GM19043 (cell line): ENCODE measurements at regions not wholly inside any gene's neighbourhood (a gene's known extent, or its start where the extent isn't known, plus 50 kb on each side); places are given as distances from the start of the nearest gene placed in this dataset.

Experiments
- ATAC-seq: cut with Tn5 transposase; IDR thresholded peaks from one replicate; pipeline ENCODE4 v1.9.1; 2021; ENCODE audit warnings: low read depth; ENCODE audit not compliant: unreplicated experiment

DNA sequence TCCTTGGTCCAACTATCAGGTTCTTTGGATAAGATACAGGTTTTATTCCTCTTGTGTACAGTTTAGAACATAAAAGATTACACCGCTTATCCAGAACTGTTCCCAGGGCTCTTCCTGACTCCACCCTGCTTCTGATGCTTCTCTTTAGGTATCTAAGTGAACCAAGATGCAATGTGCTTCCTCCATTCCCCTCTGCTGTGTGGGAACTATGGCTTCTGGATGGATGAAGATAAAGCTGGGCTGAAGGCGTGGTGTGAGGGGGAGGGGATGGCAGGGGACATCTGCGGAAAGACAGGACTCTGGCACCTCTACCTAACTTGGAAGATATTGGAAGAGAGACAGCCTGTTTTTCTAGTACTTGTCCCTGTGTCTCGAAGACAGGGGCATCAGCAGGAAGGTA, 209.9 kb upstream of the TBX20 start:
- no peak for ATAC-seq

- ATAC-seq: no peak
Observed at GRCh38 chr7:35463176-35463700, 209.3 kb upstream of the TBX20 start.

- no peak for ATAC-seq
Observed at GRCh38 chr7:35454575-35455385, 200.9 kb upstream of the TBX20 start.

DNA sequence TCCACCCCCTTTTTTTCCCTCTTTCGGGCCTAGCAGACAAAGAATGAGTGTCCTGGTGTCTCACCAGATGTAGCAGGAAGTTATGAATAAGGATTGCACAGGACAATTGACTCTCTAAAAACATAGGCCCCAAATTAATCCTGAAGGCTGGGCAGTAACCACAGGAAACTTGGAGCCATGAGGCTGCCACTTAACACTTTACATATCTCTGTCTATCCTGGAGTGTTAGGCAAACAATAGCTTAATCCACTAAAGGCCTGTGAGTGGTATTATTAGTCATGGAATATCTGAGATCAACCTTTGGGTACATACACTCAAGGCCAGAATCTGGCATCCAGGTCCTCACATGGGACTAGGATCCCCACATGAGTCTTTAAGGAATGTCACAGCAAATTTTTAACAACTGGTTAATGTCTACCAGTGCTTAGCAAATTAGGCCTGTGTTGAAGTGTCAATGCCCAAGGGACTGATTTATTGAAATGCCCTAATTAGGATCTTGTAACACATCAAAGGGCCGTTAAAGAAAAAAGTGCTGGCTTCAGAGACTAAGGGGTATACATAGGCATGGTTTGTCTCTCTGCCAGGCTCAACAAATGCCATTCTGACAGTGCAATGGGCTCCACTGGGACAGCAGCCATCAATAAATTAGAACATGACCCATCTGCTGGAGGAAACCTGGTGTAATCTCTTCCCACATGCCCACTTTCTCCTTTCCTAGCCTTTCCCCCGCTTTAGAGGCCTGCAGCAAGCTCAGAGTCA, 196.7 kb upstream of the TBX20 start:
- no peak for ATAC-seq

DNA sequence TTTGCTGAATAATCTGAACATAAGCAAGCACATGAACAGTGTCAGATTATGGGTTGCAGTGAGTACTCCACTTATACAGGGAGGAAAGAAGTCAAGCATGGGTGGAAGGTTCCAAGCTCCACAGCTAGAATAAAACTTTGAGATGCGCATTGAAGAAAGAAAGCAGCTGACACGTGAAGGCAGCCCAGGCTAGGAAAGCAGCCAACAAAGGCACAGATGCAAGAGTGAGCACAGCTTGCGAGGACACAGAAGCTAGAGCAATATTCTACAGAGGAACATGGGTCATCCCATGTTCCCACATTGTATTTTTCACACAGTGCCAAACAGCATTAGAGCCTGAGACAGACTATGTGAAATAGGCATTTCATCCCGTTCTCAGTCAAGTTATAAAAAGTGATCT, 194.6 kb upstream of the TBX20 start:
- no peak for ATAC-seq

- ATAC-seq: no peak
Observed at GRCh38 chr7:35446091-35446490, 192.2 kb upstream of the TBX20 start.

DNA sequence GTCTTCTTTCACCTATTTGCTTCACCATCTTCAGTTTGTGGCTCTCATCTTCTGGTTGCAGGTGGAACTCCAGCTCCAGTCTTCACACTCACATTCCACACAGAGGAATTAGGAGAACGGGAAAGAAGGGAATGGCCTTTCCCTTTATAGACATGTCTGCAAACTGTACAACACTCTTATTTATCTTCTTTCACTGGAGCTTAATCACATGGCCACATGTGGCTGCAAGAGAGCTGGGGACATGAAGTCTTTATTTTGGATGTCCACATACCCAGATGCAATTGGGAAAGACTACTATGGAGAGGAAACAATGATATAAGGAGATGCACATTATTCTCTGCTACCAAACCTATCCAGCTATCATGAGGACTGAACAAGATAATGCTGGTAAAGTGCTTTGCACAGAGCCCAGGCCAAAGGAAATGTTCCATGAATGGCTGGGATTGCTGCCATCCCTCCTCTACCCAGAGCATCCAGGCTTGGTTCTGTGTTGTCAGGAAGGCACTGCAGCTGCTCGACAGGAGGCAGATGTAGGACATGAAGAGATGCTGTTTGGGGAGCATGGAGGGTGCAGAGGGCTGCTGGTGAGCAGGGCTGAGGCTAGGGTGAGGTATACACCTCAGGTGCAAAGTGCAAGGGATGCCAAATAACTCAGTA, 183.8 kb upstream of the TBX20 start:
- no peak for ATAC-seq

DNA sequence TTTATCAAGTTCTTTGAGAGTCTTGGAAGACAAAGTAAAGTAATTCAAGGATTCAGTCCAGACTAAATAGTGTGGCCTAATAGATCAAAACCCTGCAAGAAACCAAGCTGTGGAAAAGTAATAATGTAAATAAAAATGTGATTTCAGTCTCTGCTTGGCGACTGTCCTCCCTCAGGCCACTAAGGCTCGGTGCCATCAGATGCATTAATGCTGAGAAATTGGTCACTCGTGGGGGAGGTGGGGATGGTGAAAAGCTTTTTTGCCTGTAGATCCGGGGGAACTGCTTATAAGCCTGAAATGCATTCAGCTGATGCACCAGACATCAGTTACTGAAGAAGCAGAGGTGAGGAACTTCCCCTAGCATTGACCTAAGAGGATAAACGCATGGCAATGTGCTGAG, 182.6 kb upstream of the TBX20 start:
- ATAC-seq: no peak

- ATAC-seq: no peak
Observed at GRCh38 chr7:35430547-35431153, 176.8 kb upstream of the TBX20 start.

DNA sequence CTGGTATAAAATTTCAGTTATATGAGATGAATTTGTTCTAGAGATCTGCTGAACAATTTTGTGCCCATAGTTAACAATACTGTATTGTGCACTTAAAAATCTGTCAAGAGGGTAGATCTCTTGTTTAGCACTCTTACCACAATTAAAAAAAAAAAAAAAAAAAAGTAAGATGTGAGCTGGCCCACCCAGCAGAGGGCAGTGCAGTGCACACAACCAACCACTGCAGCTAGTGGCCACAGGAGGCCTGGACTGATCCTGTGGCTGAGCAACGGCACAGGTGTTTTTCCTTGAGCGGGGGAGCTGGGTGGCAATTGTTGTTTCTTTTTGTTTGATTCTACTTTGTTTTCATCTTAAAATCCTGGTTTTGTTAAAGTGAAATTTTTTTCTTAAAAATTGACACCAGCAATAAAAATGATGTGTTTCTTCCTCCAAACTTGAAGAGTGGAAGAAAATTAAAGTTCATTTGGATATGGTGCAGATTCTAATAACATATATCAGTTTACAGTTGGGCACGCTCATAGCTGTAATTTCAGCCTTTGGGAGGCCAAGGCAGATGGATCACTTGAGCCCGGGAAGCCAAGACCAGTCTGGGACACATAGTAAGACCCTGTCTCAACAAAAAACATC, 171.1 kb upstream of the TBX20 start:
- peak; percentile 82 for ATAC-seq

GRCh38 chr7:35424440-35424839, 170.5 kb upstream of the TBX20 start:
- no peak for ATAC-seq

GRCh38 chr7:35422715-35423114, 168.8 kb upstream of the TBX20 start:
- no peak for ATAC-seq

- no peak for ATAC-seq
Observed at GRCh38 chr7:35420656-35421055, 166.8 kb upstream of the TBX20 start.

DNA sequence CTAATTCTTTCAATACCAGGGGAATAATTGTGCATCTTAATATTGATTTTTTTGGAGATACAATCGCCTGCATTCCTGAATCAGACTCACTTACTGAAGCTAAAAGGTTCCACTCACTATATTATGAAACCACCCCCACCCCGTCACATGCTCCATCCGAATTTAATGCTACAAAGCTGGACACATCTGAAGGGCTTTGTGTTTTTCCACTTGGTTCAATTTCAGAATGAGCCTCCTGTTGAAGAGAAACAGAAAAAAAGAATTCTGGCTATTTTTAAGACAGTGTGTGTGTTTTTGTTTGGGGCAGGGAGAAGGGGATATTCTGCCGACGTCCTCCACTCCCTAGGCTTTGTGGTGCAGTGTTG, 165.5 kb upstream of the TBX20 start:
- ATAC-seq: no peak

DNA sequence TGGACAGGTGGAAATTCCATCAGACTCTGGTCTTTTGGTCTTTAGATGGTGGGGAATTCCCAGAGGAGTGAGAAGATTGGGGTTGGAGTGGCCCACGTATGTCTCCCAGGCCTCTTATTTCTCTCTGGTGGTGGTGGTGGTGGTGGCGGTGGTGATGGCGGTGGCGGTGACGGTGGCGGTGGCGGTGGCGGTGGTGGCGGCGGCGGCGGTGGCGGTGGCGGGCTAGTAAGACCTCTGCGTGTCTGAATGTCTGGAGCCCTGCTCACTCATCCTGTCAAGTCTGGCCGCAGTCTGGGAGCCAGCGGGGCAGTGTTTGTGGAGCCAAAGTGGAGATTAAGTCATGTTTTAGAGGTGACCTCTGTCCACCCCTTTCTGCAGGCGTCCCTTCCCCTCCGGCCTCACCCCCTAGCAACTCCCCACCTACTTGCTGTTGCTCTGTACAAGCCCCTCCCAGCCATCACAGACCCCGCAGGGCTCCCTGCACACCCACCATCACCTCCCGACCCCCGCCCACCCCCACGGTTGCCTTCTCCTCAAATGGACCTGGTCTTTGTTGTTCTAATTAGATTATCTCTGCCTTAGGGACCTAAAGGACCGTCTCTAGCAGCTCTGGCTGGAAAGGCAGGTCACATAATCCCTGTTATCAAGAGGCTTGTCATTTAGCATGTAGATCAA, 165.0 kb upstream of the TBX20 start:
- ATAC-seq: no peak

DNA sequence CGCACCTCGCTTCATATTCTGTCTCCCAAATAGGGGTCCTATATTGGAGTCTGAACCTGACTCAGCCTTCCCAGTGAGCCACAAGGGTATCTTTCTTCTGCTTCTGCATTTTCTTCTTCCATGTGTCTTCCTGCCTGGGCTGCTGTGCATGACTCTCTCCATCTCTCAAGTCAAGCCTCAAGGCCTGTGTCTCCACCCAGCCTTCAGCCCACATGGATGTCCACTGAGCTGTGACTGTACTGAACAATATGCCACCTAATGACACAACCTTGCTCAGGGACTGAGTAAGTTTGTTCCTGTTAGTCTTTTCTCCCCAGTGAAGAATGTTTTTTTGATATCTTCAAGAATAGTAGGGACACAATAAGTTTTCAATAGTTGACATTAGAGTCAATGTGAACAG, 162.7 kb upstream of the TBX20 start:
- no peak for ATAC-seq

DNA sequence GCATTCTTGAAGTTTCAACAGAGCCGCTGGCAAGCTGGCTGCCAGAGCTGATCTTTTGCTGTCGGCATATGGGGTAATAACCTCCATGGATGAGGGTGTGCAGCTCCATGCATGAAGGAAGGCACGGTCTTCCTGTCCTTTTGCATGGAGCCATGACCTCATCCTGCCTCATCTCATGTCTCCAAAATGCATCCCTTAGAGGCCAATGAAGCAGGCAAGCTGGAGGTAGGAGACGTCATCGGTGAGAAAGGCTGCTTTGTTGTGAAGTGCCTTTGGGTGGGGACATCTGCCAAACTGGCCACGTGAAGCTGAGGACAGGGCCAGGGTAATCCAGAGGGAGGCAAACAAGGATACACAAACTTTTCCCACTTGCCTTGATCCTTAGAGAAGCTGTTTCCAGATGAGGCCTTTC, 161.5 kb upstream of the TBX20 start:
- no peak for ATAC-seq

- no peak for ATAC-seq
Observed at GRCh38 chr7:35411331-35411730, 157.4 kb upstream of the TBX20 start.

GRCh38 chr7:35405461-35405860, 151.6 kb upstream of the TBX20 start:
- ATAC-seq: no peak
